HEK293T (cell line): ENCODE measurements at regions not wholly inside any gene's neighbourhood (a gene's known extent, or its start where the extent isn't known, plus 50 kb on each side); places are given as distances from the start of the nearest gene placed in this dataset.

ENCODE experiments used
- CTCF ChIA-PET: fragments of 350-600 bp; formaldehyde crosslinking; extraction: SDS; loops from one replicate; lab custom pipeline; 2021; ENCODE audit warnings: antibody characterized with exemption, inconsistent platforms; lab: Yijun Ruan, JAX
- POLR2A ChIA-PET: fragments of 350-600 bp; formaldehyde crosslinking; extraction: SDS; loops from one replicate; lab custom pipeline; 2020; ENCODE audit warnings: antibody characterized with exemption, inconsistent platforms; lab: Yijun Ruan, JAX
- DNase-seq: peaks from one replicate; pipeline ENCODE4 v3.0.0; 2012; ENCODE audit warnings: mixed read lengths; ENCODE audit errors: extremely low spot score
- ARNT ChIP-seq: fragments of 450-650 bp; IDR thresholded peaks from 2 replicates; pipeline ENCODE4 v1.6.1; 2017; ENCODE audit warnings: mild to moderate bottlenecking
- BHLHE40 ChIP-seq: fragments of 450-650 bp; IDR thresholded peaks from 2 replicates; pipeline ENCODE4 v1.6.1; 2016; ENCODE audit warnings: mild to moderate bottlenecking, moderate library complexity, borderline replicate concordance
- CTBP1 ChIP-seq: fragments of 450-650 bp; IDR thresholded peaks from 2 replicates; pipeline ENCODE4 v1.6.1; 2016; ENCODE audit warnings: borderline replicate concordance
- ELF4 ChIP-seq: fragments of 450-650 bp; IDR thresholded peaks from 2 replicates; pipeline ENCODE4 v1.6.1; 2017; ENCODE audit warnings: antibody characterized with exemption
- FOXA1 ChIP-seq: fragments of 450-650 bp; IDR thresholded peaks from 2 replicates; pipeline ENCODE4 v1.6.1; 2016; ENCODE audit warnings: mild to moderate bottlenecking
- FOXK2 ChIP-seq: fragments of 450-650 bp; IDR thresholded peaks from 2 replicates; pipeline ENCODE4 v1.6.1; 2016; ENCODE audit warnings: mild to moderate bottlenecking
- FOXM1 ChIP-seq: fragments of 450-650 bp; IDR thresholded peaks from 2 replicates; pipeline ENCODE4 v1.6.1; 2017; ENCODE audit warnings: mild to moderate bottlenecking, borderline replicate concordance
- HDGF ChIP-seq: fragments of 450-650 bp; IDR thresholded peaks from 2 replicates; pipeline ENCODE4 v1.6.1; 2017; ENCODE audit warnings: antibody characterized with exemption, borderline replicate concordance
- L3MBTL2 ChIP-seq: fragments of 450-650 bp; conservative IDR thresholded peaks from 2 replicates; pipeline ENCODE4 v1.6.1; 2016; ENCODE audit warnings: mild to moderate bottlenecking
- LEF1 ChIP-seq: fragments of 450-650 bp; IDR thresholded peaks from 2 replicates; pipeline ENCODE4 v1.6.1; 2017; ENCODE audit warnings: mild to moderate bottlenecking, borderline replicate concordance
- NFRKB ChIP-seq: fragments of 450-650 bp; IDR thresholded peaks from 2 replicates; pipeline ENCODE4 v1.6.1; 2016; ENCODE audit warnings: mild to moderate bottlenecking, moderate library complexity
- SP1 ChIP-seq: fragments of 450-650 bp; IDR thresholded peaks from 2 replicates; pipeline ENCODE4 v1.6.1; 2017
- SUZ12 ChIP-seq: fragments of 450-650 bp; IDR thresholded peaks from 2 replicates; pipeline ENCODE4 v1.6.1; 2016; ENCODE audit warnings: mild to moderate bottlenecking
- TARDBP ChIP-seq: fragments of 450-650 bp; IDR thresholded peaks from 2 replicates; pipeline ENCODE4 v1.6.1; 2016
- ZNF384 ChIP-seq: fragments of 450-650 bp; IDR thresholded peaks from 2 replicates; pipeline ENCODE4 v1.6.1; 2016
- TF ChIP-seq, protein P1 (sequence below): fragments of 450-650 bp; IDR thresholded peaks from 2 replicates; pipeline ENCODE4 v1.6.1; 2016

DNA sequence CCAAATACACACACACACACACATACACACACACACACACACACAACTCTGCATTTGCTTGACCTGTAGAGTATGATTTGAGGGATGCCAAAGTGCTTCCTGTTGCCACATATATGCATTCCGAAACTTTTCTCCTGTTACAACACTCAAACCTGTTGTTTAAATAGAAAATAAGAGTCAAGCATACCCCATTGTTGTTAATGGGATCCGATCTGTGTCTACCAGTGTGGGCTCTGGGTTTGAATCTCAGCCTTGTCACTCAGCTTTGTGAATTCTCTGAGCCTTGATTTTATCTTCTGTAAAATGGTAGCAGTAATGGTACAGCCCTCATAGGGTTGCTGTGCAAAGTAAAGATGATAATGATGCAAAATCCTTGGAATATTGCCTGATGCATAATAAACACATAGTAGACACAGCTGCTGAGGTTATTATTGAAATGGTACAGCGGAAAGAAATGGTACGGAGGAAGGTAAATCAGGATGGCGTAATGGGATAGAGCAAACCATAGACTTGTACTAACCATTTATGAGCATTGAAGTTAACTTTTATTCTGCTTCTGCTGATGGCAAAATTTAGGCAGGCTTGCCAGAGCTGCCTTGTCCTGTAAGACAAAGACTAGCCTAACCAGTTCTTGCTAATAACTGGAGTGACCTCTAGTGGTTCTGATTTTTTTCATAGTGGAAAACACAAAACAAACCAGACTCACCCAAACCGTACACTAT, 113.5 kb upstream of the PHACTR1 start:
- ChIA-PET POLR2A (no interaction called here), CTCF (interaction anchor here (0.5 to 6.3 kb wide), 6 partner anchors 299 to 1019 kb away, joined by 3 to 53 read pairs (median 3); partner anchors contain the start of gene EDN1)
- TF ChIP-seq FOXM1 (no peak), ELF4 (no peak), FOXA1 (no peak), BHLHE40 (no peak), LEF1 (no peak), L3MBTL2 (no peak), TARDBP (no peak), ZNF384 (no peak)
- DNase-seq: peak; percentile 30

DNA sequence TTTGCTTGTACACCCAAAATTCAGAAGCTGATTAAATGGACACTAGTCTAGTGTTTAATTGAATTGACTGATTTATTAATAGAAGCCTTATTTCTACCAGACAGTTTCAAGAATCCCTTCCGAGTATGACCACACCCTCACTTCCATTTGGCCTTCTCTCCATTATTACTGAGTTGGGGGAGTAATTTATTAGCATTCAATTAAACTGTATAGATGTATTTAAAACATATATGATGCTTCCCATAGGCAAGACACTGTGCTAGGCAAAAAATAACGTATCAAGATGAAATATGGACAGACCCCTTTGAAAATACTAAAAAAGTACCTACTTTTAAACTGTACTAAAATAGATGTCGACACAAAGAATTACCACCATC, 112.9 kb upstream of the PHACTR1 start:
- TF ChIP-seq BHLHE40 (no peak), NFRKB (no peak), ZNF384 (no peak), FOXA1 (no peak), SP1 (no peak), CTBP1 (no peak)
- DNase-seq: no peak
- CTCF ChIA-PET: interaction anchor here (0.9 to 6.3 kb wide), 2 partner anchors 313 to 316 kb away, joined by 3 to 53 read pairs; partner anchors contain the start of gene EDN1
- POLR2A ChIA-PET: no interaction called here

DNA sequence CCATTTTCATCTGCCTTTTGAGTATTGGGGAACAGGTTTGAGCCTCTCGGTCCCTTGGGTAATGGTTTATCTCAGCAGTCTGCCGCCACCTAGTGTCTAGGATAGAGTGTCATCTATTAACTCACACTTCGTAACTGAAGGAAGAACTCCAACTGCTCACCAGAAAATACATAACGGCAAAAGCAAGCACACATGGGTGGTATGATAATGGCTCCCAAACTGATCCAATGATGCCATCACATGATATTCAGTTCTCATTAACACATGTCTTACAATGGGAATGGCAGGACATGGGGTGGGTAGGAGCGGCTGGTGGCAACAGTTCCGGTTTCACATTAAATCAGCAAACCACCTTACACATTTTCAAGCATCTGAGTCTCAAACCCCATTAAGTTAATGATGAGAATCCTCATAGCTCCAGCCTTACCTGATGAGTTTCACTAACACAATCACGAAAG, 110.7 kb upstream of the PHACTR1 start:
- CTCF ChIA-PET: interaction anchor here (0.7 to 6.3 kb wide), 5 partner anchors 10 to 571 kb away, joined by 3 to 53 read pairs (median 3); partner anchors contain the start of gene EDN1
- POLR2A ChIA-PET: no interaction called here

DNA sequence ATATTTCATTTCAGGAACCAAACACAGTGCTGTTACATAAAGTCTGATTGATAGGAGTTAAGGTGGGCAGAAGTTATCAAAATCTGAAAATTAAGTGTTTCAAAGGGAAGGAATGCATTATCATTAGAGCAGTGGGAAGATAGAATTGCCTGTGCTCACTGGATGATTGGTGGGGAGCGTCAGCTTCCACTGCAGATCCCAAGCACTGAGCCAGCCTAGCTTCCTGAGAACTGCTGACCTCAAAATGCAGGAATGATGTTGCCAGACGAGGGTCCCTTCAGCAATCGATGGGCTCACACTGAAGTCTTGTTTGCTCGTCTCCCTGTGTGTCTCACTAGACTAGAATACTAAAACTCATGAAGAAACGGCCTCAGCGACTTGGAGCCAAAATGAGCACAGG, 110.0 kb upstream of the PHACTR1 start:
- DNase-seq: no peak
- CTCF ChIA-PET: interaction anchor here (1.1 to 6.3 kb wide), 3 partner anchors 124 to 316 kb away, joined by 3 to 53 read pairs (median 5); partner anchors contain the start of gene EDN1
- POLR2A ChIA-PET: no interaction called here
- TF ChIP-seq L3MBTL2: no peak
- no peak for TF ChIP-seq CTBP1
- TF ChIP-seq, protein P1, sequence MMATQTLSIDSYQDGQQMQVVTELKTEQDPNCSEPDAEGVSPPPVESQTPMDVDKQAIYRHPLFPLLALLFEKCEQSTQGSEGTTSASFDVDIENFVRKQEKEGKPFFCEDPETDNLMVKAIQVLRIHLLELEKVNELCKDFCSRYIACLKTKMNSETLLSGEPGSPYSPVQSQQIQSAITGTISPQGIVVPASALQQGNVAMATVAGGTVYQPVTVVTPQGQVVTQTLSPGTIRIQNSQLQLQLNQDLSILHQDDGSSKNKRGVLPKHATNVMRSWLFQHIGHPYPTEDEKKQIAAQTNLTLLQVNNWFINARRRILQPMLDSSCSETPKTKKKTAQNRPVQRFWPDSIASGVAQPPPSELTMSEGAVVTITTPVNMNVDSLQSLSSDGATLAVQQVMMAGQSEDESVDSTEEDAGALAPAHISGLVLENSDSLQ: no peak
- TF ChIP-seq HDGF: no peak

More for the DNA sequence above, 110.7 kb upstream of the PHACTR1 start:
- TF ChIP-seq FOXM1 (0 out of 2 replicates have a peak, but pooled peaks have one; percentile 10), HDGF (no peak)
- peak; percentile 51 for DNase-seq

DNA sequence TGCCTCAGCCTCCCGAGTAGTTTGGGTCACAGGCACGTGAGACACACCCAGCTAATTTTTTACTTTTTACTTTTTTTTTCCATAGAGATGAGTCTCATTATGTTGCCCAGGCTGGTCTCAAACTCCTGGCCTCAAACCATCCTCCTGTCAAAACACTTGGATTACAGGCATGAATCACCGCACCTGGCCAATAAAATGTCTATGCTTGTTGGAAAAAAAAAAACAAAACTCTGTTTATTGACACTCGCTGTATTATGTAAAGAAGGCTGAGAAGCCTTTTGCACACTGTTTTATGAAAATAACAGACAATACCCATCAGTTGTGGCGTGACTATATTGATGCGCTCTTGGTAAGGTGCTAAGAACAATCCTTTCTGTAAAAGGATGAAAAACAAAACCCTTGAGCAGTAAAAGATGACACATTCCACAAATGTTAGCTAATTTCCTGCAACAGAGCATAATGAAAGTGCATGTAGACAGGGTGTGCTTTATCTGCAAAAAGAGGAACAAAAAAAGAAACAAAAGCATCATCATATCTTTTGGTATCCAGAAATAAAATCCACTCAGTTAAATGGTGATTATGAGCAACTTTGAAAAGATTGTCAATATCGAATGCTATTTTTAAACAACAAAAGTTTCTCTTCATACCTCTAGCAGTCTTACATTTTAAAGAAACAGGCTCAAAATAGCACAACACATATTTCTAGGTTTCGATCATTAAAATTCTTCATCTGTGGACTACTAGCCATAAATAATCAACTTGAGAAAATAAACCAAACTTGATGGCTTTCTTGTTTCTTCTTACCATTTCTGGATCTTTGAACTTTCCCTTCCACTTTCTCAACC, 108.3 kb upstream of the PHACTR1 start:
- TF ChIP-seq FOXM1: no peak
- TF ChIP-seq TARDBP: no peak
- TF ChIP-seq SUZ12: no peak
- TF ChIP-seq FOXA1: no peak
- TF ChIP-seq ZNF384: no peak
- TF ChIP-seq ARNT: no peak
- TF ChIP-seq, protein P1: no peak
- no peak for TF ChIP-seq LEF1
- no peak for TF ChIP-seq BHLHE40
- TF ChIP-seq ELF4: no peak
- no peak for TF ChIP-seq HDGF
- TF ChIP-seq SP1: no peak
- TF ChIP-seq FOXK2: no peak
- TF ChIP-seq NFRKB: no peak
- TF ChIP-seq L3MBTL2: no peak

DNA sequence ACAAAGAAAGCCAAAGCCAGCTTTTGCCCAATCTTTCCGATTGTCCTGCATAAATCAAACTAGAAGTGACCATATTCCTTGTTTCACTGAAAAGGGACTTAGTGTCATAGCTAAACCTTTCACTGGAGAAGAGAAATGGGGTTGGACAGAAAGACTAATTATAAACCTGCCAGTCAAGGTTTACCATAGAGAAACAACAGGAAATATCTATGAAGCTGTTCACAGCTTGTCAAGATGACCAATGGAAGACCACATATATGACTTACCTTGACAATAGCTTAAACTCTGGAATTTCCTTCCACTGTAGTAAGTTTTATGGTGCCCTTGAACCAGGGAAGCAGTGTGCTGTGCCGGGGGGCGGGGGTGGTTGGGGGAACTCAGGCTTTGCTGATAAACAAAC, 107.7 kb upstream of the PHACTR1 start:
- ChIA-PET CTCF (interaction anchor here (0.9 to 1.9 kb wide), 3 partner anchors 285 to 319 kb away, joined by 3 to 8 read pairs (median 5); partner anchors contain the start of gene EDN1), POLR2A (no interaction called here)
- DNase-seq: no peak
- TF ChIP-seq LEF1: no peak
- TF ChIP-seq, protein P1: peak; percentile 28; the same call in 1 of the 2 replicates

More for the DNA sequence above, 108.3 kb upstream of the PHACTR1 start:
- no peak for DNase-seq
- CTCF ChIA-PET: interaction anchor here (0.9 to 6.3 kb wide), 4 partner anchors 285 to 318 kb away, joined by 3 to 53 read pairs (median 6); partner anchors contain the start of gene EDN1
- POLR2A ChIA-PET: no interaction called here
